Panc1 (cell line): ENCODE measurements at regions not wholly inside any gene's neighbourhood (a gene's known extent, or its start where the extent isn't known, plus 50 kb on each side); places are given as distances from the start of the nearest gene placed in this dataset.

ENCODE experiments used
- TF ChIP-seq, protein P1 (sequence below): fragments of 450-650 bp; IDR thresholded peaks from 2 replicates; pipeline ENCODE4 v1.5.1; 2017; ENCODE audit warnings: mild to moderate bottlenecking
- TF ChIP-seq, protein P2 (sequence below), 2 experiments: IDR thresholded peaks; 2 replicates each; pipeline ENCODE4 v1.6.1; 2011 to 2012; ENCODE audit warnings: low read depth in 2 of 2, control low read depth in 1 of 2, low read length in 1 of 2, mild to moderate bottlenecking in 1 of 2, moderate library complexity in 1 of 2; ENCODE audit not compliant: insufficient read depth in 1 of 2

DNA sequence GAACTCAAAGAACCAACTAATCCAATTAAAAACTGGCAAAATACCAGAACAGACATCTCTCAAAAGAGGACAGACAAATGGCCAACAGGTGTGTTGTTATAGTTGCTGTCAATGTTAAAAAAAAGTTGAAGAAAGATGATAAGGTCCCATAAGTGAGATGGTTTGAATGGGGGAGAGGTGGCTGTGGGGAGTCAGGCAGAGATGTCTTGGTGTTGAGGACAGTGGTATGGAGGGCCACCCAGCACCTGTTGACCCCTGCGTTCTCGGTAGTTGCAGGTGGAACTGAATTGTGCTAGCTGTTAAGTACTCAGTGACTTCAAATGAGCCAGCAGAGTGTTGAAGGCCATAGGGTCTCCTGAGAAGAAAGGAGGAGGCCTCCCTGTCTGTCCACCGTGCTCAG lies 55.9 kb upstream of the PITX1 start:
- TF ChIP-seq, protein P1, sequence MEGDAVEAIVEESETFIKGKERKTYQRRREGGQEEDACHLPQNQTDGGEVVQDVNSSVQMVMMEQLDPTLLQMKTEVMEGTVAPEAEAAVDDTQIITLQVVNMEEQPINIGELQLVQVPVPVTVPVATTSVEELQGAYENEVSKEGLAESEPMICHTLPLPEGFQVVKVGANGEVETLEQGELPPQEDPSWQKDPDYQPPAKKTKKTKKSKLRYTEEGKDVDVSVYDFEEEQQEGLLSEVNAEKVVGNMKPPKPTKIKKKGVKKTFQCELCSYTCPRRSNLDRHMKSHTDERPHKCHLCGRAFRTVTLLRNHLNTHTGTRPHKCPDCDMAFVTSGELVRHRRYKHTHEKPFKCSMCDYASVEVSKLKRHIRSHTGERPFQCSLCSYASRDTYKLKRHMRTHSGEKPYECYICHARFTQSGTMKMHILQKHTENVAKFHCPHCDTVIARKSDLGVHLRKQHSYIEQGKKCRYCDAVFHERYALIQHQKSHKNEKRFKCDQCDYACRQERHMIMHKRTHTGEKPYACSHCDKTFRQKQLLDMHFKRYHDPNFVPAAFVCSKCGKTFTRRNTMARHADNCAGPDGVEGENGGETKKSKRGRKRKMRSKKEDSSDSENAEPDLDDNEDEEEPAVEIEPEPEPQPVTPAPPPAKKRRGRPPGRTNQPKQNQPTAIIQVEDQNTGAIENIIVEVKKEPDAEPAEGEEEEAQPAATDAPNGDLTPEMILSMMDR: no peak
- TF ChIP-seq, protein P2, sequence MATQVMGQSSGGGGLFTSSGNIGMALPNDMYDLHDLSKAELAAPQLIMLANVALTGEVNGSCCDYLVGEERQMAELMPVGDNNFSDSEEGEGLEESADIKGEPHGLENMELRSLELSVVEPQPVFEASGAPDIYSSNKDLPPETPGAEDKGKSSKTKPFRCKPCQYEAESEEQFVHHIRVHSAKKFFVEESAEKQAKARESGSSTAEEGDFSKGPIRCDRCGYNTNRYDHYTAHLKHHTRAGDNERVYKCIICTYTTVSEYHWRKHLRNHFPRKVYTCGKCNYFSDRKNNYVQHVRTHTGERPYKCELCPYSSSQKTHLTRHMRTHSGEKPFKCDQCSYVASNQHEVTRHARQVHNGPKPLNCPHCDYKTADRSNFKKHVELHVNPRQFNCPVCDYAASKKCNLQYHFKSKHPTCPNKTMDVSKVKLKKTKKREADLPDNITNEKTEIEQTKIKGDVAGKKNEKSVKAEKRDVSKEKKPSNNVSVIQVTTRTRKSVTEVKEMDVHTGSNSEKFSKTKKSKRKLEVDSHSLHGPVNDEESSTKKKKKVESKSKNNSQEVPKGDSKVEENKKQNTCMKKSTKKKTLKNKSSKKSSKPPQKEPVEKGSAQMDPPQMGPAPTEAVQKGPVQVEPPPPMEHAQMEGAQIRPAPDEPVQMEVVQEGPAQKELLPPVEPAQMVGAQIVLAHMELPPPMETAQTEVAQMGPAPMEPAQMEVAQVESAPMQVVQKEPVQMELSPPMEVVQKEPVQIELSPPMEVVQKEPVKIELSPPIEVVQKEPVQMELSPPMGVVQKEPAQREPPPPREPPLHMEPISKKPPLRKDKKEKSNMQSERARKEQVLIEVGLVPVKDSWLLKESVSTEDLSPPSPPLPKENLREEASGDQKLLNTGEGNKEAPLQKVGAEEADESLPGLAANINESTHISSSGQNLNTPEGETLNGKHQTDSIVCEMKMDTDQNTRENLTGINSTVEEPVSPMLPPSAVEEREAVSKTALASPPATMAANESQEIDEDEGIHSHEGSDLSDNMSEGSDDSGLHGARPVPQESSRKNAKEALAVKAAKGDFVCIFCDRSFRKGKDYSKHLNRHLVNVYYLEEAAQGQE (IDR thresholded peaks at IDR 0.05; ENCODE audit: insufficient read depth in 1 of 2, low read depth in 2 of 2, low read length in 1 of 2): no peak
